NCI-H82 (cell line): ENCODE measurements at regions not wholly inside any gene's neighbourhood (a gene's known extent, or its start where the extent isn't known, plus 50 kb on each side); places are given as distances from the start of the nearest gene placed in this dataset.

ENCODE experiments used
- DNase-seq: peaks from one replicate; lab custom pipeline; 2025; lab: John Stamatoyannopoulos, UW

- DNase-seq, result no peak
These were observed 499.0 kb upstream of the CCDC179 start for GRCh38 chr11:23359297-23359696.

- no peak for DNase-seq
These were observed 503.8 kb upstream of the CCDC179 start for GRCh38 chr11:23364076-23364475.

DNA sequence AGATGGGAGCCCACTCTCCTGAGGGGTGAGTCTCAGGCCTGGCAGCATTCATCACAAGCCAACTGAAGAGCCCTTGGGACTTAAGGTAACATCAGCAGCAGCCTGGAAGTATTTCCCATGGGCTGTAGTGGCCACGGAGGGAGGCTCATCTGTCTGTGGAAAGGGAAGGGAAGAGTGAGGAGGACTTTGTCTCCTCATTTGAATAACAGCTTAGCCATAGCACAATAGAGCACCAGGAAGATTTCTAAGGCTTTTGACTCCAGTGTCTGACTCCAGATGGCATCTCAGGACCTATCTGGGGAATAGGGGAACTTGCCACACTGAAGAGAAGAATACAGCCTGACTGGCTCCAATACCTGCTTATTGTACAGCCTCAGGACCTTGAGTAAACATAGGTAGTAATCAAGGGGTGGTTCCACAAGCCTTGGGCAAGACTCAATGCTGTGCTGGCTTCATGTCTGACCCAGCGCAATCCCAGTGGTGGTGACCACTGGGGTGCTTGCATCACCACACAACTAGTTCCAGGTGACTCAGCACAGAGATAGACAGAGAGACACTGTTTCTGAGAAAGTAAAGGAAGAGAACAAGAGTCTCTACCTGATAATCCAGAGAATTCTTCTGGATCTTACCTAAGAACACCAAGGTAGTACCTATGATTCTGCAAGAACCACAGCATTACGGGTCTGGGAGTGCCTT, 510.5 kb upstream of the CCDC179 start:
- no peak for DNase-seq

DNA sequence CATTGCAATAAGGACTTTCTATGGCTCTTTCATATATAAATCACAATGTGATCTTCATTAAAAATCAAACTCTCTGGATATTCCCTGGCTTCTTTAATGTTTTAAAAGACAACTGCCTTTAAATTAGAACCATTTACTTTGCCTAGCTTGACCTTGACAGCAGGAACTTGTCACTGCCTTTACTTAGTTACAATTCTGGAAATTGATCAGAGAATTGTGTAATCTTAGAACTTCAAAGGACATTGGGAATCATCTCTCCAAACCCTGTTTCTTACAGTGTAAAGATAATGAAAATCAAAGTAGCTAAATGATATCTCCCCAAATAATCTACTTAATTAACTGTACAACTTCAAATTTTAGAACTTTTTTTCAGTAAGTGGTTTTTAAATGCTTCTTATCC, 517.6 kb upstream of the CCDC179 start:
- DNase-seq, result no peak

DNA sequence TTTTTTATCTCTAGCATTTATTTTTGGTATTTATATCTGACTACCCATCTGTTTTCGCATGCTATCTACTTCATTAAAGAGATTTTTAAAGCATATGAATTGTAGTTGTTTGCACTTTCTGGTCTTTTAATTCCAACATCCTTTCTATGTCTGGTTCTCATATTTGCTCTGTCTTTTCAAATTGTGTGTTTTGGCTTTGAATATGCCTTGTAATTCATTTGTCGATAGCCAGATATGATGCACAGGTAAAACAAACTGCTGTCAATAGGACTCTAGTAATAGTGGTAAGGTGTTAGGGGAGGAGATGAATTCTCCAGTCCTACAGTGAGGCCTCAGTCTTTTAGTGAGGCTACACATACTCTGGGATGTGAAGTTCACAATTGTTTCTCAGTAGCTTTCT, 530.8 kb upstream of the CCDC179 start:
- no peak for DNase-seq

DNA sequence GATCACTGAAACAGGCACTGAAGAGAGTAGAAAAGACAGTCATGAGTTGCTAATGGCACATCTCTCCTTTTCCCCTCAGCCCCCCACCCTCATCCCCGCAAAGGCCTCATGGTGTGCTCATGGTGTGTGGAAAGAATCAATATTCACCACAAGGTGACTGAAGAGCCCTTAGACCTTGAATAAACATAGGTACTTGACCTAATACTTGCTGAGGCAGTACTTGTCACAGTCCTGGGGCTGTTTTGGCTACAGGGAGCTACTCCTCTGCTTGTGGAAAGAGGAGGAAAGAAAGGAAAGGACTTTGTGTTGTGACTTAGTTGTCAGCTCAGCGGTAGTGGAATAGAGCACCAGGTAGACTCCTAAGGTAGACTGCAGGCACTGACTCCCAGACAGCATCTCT, 537.8 kb upstream of the CCDC179 start:
- DNase-seq, result no peak

GRCh38 chr11:23399995-23400394, 539.7 kb upstream of the CCDC179 start:
- no peak for DNase-seq

DNA sequence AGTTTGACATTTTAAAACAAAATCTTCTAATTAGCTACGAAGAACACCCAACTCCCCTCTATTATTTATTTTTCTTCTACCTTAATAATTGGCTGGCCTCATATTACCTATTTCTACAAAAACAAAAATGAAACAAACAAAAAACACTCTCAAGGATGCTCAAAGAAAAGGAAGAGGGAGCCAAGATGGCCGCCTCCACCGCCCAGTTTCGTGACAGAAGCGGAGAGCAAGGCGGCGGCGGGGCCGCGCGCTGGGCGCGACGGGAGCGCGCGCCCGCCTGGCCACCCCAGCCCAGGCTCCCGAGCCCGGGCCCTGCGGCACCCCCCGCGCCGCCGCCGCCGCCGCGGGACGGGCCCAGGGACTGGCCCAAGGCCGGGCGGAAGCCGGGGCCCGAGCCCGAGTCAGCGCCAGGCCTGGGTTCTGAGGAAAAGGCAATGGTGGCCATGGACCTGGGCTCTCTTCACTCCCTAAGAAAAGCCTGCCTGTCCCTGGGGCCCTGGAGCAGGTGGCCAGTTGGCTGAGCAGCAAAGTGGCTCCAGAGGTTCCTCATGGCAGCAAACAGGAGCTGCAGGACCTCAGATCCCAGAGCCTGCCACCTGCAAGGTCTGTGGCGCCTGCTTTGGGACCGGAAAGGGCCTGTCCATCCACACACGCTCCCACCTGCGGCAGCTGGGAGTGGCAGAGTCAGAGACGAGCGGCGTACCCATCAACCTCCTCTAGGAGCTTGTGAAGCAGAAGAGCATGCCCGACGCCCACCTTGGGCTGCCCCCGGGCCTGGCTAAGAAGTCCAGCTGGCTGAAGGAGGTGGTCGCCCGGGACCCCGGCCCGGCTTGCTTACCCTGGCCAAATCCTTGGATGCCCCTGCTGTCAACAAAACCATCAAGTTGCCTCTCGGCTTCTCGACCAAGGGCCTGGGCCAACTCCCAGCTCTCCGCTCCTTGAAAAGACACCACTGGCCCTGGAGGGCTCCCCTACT, 543.2 kb upstream of the CCDC179 start:
- no peak for DNase-seq

DNA sequence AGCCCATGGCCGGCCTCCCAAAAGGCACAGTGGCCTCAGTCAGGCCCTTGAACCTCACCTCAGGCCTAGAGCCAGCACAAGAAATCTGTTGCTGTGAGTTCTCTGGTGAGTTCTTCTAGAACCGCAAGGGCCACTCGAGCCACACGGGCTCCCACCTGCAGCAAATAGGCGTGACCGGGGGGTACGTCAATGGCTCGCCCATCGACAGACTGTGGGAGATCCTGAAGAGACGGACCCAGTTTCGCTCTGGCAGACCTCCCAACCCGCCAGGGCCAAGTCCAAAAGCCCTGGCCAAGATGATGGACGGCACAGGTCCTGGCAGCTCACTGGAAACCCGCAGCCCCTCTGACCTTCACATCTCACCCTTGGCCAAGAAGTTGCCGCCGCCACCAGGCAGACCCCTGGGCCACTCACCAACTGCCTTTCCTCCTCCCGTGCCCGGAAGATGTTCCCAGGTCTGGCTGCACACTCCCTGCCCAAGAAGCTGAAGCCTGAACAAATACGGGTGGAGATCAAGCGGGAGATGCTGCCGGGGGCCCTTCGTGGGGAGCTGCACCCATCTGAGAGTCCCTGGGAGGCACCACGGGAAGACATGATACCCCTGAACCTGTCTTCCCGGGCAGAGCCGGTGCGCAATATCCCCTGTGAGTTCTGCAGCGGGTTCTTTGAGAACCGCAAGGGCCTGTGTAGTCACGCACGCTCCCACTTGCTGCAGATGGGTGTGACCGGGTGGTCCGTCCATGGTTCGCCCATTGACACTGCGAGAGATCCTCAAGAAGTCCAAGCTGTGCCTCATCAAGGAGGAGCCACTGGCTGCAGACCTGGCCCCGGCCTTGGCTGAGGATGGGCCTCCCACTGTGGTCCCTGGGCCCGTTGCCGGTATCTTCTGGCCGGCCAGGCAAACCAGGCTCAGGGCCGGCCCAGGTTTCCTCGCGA, 544.2 kb upstream of the CCDC179 start:
- DNase-seq, result no peak

- no peak for DNase-seq
These were observed 545.2 kb upstream of the CCDC179 start for GRCh38 chr11:23405350-23405937.

DNA sequence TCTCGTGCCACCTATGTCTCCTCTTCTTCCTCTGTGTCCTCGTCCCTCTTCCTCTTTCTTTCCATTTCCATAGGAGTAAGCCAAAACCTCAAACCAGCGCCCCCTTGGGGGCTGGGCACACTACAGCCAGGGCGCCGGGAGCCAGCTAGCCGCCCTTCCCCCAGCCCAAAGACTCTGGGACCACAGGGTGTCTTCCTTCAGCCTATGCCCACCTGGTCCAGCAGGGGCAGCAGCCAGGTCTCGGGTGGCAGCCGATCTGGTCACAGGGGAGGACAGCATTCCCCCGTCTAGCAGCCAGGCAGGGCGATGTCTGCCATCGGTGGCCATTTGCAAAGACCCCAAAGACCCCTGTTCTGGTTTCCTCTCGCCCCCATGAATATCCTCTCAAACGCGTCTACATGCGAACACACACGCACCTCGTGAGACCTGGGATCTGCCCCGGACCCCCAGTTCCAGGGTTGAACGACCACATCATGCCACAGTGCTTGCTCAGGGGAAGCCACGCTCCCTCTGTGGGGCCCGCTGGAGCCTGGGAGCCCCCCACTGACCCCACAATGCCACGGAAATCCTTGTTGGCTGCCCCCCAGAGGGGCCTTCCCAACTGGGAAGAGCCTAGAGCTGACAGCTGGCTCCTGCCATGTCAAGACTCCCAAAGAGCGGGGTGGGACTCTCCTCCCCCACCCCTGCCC, 546.0 kb upstream of the CCDC179 start:
- DNase-seq, result peak; percentile 12

GRCh38 chr11:23413057-23413456, 552.8 kb upstream of the CCDC179 start:
- peak; percentile 2 for DNase-seq

DNA sequence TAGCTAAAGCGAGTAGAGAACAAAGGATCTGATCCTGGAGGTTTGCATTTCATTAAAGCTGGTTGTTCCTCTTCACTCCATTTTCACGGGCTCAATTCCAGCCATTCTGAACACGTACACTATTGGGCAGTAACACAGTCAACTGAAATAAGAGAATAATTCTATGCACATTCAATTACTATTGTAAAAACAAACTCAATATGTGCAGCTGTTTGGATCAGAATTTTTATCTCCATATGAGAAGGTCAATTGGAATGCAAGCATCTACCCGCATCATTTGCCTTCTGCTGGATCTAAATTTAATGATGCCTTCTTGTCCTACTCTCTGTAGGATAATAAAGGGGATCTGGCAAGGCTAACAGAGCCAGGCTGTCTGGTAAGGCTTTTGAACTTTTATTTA, 562.8 kb upstream of the CCDC179 start:
- no peak for DNase-seq

GRCh38 chr11:23423656-23424055, 563.4 kb upstream of the CCDC179 start:
- no peak for DNase-seq

GRCh38 chr11:23425381-23425780, 565.1 kb upstream of the CCDC179 start:
- no peak for DNase-seq

GRCh38 chr11:23429569-23429968, 569.3 kb upstream of the CCDC179 start:
- DNase-seq, result no peak

- DNase-seq, result no peak
These were observed 593.2 kb upstream of the CCDC179 start for GRCh38 chr11:23453522-23453921.

GRCh38 chr11:23455321-23455891, 595.1 kb upstream of the CCDC179 start:
- DNase-seq, result peak; percentile 15

DNA sequence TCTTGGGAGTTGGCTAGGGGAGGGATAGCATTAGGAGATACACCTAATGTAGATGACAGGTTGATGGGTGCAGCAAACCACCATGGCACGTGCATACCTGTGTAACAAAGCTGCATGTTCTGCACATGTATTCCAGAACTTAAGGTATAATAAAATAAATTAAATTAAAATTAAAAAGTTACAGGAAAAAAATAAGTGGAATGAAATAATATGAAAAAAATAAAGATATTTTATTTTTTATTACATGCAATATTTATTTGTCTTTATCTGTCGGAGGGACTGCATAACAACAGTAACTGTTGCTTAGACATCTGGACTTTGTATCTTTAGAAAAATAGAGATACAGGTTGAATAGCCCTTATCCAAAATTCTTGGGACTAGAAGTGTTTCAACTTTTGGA, 597.4 kb upstream of the CCDC179 start:
- DNase-seq, result no peak

DNA sequence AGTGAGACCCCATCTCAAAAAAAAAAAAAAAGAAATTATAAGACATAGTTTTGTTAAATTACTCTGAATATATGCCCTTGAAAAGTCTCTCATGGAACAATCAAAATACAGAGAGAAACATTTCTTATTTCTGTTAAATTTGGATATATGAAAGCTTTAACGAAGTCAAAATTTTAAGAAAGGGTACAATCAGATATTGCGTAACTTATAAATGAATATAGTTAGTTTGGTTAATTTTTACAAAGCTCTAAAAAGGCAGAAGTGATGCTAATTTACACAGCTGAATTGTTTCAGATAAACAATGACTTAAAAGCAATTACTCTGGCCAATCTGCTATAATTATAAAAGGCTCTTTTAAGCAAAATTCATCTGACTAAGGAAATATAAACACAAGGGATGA, 611.6 kb upstream of the CCDC179 start:
- DNase-seq, result no peak

DNA sequence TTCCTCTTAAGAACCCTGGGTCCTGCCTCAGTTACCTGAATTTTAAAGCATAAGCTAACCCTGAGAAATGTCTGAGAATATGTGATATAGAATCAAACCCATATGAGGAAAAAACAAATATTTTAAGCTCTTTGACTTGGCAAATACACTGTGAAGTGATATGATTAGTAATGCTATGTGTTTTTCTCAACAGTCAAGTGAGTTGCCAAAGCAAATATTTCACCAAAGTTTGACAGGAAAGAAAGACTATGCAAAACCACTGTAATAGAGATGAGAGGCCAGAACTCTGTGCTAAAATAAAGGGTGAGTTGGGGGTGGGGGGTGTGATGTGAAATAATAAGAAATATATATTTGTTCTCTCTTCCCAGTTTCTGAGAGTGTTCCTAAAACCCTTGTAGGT, 613.5 kb upstream of the CCDC179 start:
- DNase-seq, result no peak
